NCI-H146 treated with DMSO at 0.1 percent for 48 hours (cell line): ENCODE measurements at regions not wholly inside any gene's neighbourhood (a gene's known extent, or its start where the extent isn't known, plus 50 kb on each side); places are given as distances from the start of the nearest gene placed in this dataset.
A peak's percentile ranks its signal among the peaks of the same experiment; 100 is the strongest.

Source experiments
- DNase-seq: peaks from one replicate; lab custom pipeline; 2025; ENCODE audit not compliant: unreplicated experiment; lab: John Stamatoyannopoulos, UW

DNA sequence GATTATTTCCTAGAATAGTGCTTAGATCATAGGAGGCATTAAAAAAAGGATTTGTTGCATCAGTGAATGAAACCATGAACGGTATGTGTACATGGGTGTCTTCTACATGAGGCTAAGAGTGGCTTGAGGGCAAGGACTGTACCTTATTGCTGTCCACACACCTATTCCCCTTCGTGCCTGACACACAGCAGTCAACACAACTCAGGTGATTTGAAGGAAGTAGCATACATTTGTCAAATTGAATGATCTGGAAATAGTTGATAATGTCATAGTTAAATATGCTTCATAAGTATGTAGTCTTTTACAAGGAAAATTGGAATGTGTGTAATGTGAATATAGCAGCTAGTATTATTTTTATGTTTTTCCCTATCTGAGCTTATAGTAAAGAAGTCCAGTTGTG, 189.0 kb upstream of the DAB1 start:
- DNase-seq, result no peak

DNA sequence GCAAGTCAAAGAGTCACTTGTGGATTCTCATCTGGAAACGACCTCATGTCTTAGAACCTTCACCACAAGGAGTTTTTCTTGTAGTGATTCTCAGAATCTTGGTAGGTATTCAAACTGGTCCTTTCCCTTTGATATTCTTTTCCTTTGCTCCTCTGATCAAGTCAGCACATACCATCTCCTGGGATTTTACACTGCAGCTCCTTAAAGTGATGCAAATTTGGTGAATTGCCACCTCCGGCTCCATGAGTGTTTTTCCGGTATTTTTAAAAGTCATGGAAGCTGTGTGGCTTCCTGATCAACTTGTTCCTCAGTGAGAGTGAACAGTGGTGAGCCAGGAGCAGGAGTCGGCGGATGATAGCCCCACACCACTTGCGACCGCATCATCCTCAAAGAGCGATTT, 182.1 kb upstream of the DAB1 start:
- DNase-seq, result no peak

DNA sequence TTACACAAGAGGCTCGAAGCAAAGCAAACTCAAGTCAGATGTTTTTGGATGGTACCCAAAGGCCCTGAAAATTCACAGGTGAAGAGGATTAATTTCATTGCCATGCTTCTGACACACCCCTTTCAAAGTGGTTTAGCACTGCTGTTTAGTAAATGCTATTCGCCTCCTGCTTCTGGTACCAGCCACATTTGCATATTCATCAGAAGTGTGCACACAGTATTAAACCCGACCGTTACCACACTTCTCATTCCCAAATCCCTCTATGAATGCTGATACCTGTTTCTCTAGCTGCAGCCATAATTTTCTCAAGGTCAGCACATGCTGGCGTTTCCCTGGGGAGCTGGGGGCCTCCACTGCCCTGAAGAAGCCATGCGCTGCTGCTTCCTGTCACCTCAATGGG, 179.8 kb upstream of the DAB1 start:
- no peak for DNase-seq

DNA sequence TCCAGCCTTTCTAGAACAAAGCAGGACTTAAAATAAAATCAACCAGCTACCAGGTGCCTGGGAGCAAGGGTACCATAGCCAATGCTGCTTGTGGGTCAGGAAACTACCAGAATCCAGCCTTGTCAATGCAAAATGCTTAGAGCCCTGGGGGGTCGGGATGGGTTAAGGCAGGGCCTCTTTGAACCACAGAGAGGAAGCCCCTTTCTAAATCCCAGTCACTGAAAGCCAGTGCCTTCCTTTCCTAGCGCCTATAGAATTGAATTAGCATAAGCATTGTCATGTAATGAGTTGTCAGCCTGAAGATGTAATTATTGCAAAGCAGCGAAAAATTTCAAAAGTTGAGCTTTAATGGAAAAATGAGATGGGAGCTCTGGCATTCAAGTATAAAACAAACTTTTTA, 176.6 kb upstream of the DAB1 start:
- DNase-seq, result no peak

DNA sequence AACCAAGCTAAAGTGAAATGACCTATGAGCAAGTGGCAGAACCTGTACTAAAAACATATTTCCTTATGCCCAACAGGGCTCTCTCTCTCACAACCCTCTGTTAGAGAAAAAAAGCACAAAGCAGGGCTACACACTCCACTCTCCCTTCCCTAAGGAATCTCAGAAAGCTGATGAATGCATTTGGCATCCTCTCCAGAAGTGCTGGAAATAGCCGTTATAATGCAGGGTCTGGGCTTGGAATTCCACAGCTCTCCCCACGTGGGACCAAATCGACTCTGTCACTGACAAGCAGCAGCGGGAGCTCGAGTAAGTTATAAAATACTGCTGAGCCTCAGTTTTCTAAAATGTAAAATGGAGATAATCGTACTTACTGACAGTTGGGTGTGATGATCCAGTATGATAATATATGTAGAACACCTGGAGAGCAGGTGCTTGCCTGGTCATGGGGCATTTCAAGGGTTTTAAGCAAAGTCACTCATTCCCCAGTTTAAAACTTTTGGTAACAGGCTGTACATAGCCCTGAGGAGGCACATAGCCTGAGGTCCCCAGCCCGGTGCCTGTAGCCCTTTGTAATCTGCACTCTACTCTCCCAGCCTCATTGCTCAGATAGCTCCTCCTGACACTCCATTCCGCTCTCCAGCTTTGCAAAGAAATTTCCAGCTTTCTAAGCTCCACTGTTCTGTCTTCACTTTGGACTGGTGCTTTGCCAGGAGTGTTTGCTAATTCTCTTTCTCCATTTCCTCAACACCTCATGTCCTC, 175.6 kb upstream of the DAB1 start:
- no peak for DNase-seq

DNA sequence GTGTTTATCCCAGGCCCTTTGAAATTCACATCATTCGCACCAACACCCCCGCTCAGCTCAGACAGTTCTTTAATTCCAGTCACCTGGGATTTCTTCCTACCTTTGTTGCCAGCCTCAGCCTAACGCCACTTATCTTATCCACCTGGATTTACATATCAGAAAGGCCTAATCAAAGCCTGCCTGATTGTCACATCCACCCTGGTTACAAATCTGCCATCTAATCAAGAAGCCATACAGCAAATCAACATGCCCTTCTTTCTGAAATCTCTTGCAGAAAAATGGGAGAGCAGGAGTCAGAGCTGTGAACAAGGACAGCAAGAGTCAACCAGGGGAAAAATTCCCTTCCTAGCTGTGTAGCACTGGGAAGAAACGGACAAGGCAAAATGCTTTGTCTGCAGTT, 173.2 kb upstream of the DAB1 start:
- no peak for DNase-seq

DNA sequence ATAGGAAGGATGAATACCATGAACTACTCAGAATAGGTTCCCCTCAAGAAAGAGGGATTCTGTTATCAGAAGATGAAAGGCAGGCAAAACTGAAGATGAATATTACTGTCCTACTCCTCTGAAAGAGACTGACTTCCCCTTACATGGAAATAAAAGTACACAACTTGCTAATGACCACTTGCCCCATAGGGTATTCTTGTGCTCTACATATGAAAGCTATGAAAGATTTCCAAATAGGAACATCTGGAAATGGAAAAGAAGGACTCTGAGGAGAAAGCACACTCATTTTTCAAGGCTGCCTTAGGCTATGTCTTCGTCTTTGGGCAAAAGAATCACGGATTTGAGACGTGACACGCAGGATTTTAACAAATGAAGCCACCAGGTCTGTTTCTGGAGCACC, 170.1 kb upstream of the DAB1 start:
- no peak for DNase-seq

DNA sequence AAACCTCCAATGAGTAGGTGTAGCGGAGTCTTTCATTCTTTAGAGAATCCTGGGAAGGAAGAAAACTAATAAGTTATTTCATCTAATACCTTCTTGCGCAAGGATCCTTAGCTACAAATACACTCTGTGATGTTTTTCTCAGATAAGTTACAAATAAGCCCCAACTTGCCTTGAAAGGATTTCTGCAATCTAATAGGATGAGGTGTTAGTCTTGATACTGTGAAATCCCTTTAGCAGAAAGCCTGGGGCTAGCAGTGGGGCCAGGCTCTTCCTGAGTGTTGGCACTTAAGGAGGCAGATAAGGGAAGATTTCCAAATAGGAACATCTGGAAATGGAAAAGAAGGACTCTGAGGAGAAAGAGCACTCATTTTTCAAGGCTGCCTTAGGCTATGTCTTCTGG, 168.0 kb upstream of the DAB1 start:
- no peak for DNase-seq

DNA sequence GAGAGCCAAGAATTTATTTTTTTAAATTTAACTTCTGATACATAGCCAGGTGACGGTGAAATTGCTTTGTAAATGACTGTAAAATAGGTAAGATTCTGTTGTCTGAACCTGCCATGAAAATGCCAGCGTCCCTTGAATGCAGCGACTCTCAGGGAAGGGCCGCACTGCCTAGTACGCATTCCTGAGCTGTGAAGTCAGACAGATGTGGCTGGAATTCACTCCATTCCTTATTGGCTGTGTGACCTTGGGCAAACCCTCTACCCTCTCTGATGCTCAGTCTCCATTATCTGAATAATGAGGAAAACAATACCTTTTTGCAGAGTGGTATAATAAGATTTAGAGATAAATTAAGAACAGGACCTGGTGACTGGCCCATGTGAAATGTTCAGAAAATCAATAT, 167.1 kb upstream of the DAB1 start:
- no peak for DNase-seq

DNA sequence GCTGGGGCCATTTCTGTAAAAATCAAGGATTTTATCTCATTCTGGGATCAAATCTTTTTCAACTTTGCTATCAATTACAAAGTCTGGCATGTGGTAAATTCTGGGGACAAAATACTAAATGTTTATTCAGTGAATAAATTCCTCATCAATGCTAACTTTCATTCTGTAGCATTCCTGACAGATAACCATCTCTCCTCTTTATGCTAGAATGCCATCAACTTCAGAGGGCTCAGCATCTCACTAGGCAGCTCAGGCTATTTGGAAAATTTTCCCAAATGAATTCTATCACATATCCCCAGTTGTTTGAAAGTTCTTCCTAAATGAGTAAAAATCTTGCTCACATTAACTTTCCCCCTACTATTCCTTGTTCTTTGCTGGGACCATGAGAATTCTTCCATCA, 163.0 kb upstream of the DAB1 start:
- DNase-seq, result no peak

DNA sequence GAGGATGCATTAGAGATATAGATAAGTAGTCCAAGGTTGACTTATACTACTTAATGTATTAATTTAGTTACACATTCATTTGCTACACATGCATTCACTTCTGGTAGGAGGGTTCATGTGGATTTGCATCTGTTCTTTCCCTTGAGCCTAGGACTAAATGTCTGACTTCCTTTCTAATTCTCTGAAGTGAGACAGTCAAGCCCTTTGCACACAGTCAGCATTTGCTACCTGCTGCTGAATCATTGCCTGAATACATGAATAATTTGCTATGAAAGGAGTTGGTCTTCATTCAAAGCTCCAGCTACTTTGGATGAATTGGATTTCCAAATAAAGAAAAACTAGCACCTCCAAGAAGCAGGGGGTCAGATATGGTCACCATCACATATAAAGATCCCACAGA, 154.8 kb upstream of the DAB1 start:
- no peak for DNase-seq

DNA sequence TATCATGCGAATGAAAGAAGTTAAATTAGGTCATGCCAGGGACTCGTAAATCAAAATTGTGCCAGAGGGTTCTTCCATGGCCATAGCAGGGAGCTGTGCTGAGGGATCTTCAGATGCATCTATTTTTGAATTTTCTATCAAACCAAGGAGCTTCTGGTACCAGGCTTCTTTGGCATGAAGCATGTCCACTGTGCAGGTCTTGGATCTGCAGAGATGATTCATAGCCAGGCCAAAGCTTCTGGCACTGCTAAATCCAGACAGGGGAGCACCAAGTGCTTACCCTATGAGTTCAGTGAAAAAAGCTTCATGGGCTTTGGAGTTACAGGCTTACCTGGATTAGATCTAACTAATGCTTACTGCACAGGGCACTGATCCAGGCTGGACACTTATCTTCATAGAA, 154.2 kb upstream of the DAB1 start:
- DNase-seq, result no peak

DNA sequence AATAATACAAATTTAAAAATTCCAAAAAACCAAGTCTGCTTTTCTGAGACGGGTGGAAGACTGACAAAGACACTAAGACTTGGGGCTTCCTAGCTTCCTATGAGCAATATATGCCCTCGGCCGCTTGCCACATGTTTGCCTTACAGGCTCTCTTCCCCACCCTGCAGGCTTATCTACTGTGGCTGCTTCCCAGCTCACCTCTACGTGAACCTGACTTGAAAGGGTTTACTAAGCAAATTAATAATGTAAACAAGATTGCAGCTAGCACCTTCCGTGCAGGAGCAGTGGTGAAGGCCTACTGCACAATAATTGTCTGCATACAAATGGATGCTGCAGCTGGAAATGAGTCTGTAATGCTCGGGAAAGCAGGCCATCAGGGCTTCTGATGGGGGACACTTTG, 152.9 kb upstream of the DAB1 start:
- peak; percentile 48 for DNase-seq

DNA sequence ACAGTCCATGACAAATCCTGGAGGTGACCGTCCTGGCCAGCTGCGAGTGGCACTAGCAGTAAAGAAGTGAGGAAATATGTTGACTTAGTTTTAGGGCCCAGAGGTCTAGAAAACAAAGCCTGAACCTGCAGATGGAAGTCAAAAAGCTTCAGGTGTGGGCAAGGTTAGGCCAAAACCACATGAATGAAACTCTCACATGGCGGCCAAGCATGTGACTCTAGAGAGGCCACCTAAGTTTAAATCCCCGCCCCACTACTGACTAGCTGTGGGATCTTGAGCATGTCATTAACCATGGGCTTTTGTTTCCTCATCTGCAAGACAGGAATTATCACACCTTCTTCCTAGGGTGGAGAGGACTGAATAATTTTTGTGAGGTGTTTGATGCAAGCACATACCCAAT, 148.2 kb upstream of the DAB1 start:
- DNase-seq, result no peak

DNA sequence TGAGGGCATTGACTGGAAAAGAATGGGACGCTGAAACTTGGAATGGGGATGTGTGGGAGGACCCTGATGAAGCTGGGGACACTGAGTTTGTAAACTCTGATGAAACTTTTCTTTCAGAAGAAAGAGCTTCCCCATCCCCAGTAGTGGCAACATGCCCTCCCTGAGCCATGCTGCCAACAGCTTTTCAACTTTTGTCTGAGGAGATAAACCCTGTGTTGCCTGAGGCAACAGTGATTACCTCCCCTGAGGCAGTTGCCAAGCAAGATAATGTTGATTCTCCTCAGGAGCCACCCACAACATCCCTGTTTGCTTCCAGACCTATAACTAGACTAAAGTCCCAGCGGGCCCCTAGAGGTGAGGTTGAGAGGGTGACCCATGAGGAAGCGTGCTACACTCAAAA, 134.2 kb upstream of the DAB1 start:
- peak; percentile 1 for DNase-seq

DNA sequence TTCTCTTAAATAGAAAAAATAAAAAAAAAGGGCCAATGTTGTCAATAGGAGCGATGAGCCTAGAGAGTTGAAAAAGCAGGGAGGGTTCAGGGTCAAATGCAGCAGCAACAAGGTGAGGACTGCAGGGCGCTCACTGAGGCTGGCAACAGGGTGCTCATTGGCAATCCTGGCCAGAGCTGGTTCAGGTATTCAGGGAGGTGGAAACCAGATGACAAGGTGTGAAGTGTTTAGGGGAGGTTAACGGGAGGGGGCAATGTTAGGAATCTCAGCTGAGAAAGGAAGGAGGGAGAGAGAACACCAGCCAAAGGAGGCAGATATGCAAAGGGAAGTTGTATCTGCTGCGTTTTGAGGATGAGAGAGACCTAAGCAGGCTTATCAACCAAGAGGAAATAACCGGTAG, 129.8 kb upstream of the DAB1 start:
- no peak for DNase-seq

DNA sequence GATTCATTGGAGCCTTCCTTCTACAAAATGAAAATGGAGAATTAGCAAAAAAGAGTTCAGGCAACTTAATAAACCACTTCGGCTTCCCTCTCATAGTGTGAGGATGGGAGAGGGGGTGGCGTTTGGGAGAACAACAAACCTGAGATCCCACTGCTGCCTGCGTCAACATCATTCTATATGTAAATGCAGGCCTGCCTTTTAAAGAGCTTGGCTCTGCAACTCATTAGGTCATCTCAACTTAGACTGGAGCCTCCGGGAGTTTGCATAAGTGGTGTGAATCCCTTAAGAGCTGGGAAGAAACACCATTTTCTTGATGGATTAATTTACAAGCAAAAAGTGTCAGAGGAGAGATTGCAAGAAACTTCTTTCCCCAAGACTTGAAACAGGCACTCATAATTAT, 127.6 kb upstream of the DAB1 start:
- no peak for DNase-seq

DNA sequence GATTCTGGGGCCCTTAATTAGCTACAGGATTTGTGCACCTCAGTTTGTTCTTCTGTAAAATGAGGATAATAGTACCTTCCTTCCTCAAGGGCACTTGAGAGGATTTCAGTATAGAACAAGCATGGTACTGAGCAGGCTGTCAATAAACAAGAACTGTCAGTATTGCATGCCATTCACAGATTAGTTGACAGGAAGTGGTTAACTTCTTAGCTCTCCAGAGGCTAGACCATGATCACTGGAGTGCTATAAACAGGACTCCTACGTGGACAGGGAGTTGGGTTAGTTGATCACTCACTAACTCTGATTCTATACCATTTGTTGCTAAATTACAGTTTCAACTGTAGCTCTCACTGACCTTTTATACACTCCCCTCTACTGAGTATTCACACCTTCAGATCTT, 126.2 kb upstream of the DAB1 start:
- no peak for DNase-seq

DNA sequence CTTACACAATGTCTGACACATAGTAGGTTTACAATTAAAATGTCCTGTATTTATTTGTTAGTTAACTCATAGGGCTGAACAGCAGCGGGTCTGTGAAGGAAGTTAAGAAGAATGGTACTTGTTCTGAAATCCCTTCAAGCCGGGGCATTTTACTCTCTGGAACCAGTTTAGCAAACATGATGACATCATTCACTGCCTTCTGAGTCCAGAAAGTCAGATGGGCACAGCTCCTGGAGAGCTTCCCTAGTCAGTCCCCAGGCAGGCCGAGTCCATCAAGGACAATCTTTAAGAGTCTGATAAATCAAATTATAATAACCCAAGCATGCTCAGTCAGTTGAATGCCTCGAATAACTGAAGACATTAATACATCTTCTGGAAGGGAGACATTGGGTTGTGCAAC, 125.4 kb upstream of the DAB1 start:
- DNase-seq, result no peak

DNA sequence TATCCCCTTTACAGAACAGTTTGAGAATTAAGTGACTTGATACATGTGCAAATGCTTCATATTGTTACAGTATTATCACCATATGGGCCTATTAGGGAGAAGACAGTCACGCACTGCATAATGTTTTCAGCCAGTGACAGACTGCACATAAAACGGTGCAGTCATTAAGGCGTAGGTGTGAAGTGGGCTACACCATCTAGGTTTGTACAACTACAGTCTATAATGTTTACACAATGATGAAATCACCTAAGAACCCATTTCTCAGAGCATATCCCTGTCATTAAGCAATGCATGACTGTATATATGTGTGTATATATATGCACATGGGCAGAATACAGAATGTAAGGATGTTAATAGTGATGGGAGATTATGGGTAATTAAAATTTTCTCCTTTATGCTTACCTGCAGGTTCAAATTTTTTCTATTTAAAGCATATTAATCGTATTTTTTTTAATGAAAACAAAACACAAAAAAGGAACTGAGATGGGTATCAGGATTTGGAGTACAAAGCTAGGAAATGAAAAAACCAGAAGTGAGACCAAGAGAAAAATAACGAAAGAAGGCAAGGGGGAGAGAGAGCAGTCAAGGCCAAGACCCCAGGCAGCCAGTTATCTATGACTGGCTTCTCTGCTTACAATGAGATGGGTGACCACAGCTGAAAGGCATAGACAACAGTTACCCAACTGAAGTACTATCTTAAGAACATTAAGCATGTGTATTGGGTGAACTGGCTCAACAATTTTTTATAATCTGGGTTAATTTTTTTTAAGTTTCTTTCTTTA, 122.9 kb upstream of the DAB1 start:
- DNase-seq, result no peak

DNA sequence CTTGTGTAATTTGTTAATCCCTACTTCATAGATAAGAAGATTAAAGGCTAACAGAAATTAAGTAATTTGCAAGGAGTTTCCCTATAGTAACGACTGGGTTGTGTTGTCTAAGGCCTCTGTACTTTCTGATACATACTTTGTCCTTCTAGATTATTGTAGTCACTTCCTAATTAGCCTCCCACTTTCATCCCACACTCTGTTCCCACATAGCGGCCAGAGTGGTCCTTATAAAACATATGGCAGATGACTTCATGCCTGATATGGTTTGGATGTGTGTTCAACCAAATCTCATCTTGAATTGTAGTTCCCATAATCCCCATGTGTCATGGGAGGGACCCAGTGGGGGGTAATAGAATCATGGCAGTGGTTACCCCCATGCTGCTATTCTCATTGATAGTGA, 120.5 kb upstream of the DAB1 start:
- DNase-seq, result no peak

DNA sequence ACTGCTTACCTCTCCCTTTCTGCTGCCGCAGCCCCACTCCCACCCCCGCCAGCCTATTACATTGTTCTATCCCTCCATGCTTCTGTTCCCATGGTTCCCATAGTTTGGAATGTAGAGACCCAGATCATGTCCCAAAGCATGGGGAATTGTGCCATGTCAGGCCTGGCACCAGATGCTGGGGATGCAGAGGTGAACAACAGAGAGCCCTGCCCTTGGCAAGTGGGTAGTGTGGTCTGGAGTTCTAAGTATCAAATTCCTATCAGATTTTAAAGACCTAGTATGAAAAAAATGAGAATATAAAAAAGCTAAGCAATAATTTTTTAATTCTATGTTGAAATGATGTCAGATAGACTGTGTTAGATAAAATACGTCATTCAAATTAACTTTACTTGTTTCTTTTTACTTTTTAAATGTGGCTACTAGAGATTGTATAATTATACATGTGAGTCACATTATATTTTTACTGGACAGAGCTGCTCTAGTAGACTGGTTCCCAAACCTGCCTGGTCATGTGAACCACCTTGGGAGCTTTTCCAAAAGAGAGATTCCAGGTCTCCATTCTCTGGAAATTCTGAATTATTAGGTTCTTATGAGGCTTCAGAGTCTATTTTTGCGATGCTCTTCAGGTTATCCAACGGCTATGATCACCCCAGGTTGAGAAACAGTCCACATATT, 113.0 kb upstream of the DAB1 start:
- no peak for DNase-seq
